Spinal cord (tissue), 9 donors: ENCODE measurements at regions not wholly inside any gene's neighbourhood (a gene's known extent, or its start where the extent isn't known, plus 50 kb on each side); places are given as distances from the start of the nearest gene placed in this dataset.
A peak's percentile ranks its signal among the peaks of the same experiment; 100 is the strongest.

Experiments
- DNase-seq, 6 donors: peaks; one replicate each; pipeline versions ENCODE4 v3.0.0 to v3.0.0-alpha.2; 2013 to 2015; ENCODE audit warnings: low spot score in 6 of 6, low read depth in 4 of 6
- H3K27ac ChIP-seq: one replicate; pipeline ENCODE4 v1.5.1; 2013; ENCODE audit warnings: low read depth, low read length, control low read depth
- H3K27me3 ChIP-seq: one replicate; pipeline ENCODE4 v1.6.1; 2013; ENCODE audit warnings: low read length; ENCODE audit not compliant: control insufficient read depth, insufficient read depth
- H3K36me3 ChIP-seq: one replicate; pipeline ENCODE4 v1.6.1; 2013; ENCODE audit warnings: low read length; ENCODE audit not compliant: control insufficient read depth, insufficient read depth
- H3K4me1 ChIP-seq: one replicate; pipeline ENCODE4 v1.6.1; 2013; ENCODE audit warnings: low read length; ENCODE audit not compliant: control insufficient read depth, insufficient read depth
- H3K4me3 ChIP-seq: one replicate; pipeline ENCODE4 v1.5.1; 2013; ENCODE audit warnings: low read depth, low read length, control low read depth
- H3K9me3 ChIP-seq: one replicate; pipeline ENCODE4 v1.6.1; 2013; ENCODE audit warnings: low read length; ENCODE audit not compliant: control insufficient read depth, insufficient read depth
- WGBS: methylation state at CpG from one replicate; pipeline ENCODE4 v1.1.5; 2013; ENCODE audit warnings: missing lambda C conversion rate; ENCODE audit not compliant: insufficient coverage; 5-methylcytosine and 5-hydroxymethylcytosine counted together
- donor health status: healthy.

DNA sequence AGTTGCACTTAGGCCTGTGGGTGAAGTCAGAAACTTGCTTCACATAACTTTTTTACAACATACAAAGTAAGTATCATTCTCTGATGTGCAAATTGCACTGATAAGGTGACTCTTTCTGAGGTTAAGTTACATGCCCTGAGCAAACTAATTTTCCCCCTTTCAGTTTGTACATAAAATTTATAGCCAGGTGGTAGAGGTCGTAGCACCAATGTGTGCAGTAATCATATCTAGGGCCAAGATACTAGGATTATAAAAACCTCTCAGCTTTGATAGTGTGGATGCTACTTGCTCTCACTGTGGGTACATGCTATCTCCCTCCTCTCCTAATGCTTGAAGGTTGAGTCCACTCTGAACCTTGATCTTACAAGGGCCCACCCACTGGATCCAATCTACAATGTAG is 130.7 kb upstream of the CPNE8 start:
- WGBS, result no CpG with 5 or more reads among the region's 1 CpG
- Histone ChIP-seq H3K9me3 (no peaks in the 10 kb centered on the region), H3K27me3 (no peaks in the 10 kb centered on the region), H3K4me1 (no peaks in the 10 kb centered on the region), H3K4me3 (no peak overlapping the region), H3K27ac (no peak overlapping the region), H3K36me3 (no peaks in the 10 kb centered on the region)
- DNase-seq, result no peak

- no peak for DNase-seq
- WGBS, result no CpG with 5 or more reads among the region's 4 CpGs
- Histone ChIP-seq H3K9me3 (no peaks in the 10 kb centered on the region), H3K36me3 (no peaks in the 10 kb centered on the region), H3K27ac (no peak overlapping the region), H3K4me3 (no peak overlapping the region), H3K27me3 (no peaks in the 10 kb centered on the region), H3K4me1 (no peaks in the 10 kb centered on the region)
Observed at GRCh38 chr12:39033782-39034181, 128.4 kb upstream of the CPNE8 start.

- H3K9me3 ChIP-seq, result no peaks in the 10 kb centered on the region
- H3K27me3 ChIP-seq, result no peaks in the 10 kb centered on the region
- H3K4me3 ChIP-seq, result no peak overlapping the region
- no CpG with 5 or more reads among the region's 2 CpGs for WGBS
- H3K27ac ChIP-seq, result no peak overlapping the region
- no peaks in the 10 kb centered on the region for H3K4me1 ChIP-seq
- DNase-seq, result no peak
- H3K36me3 ChIP-seq, result no peaks in the 10 kb centered on the region
Observed at GRCh38 chr12:39032448-39032847, 127.1 kb upstream of the CPNE8 start.

- Histone ChIP-seq H3K9me3 (no peaks in the 10 kb centered on the region), H3K4me3 (no peak overlapping the region), H3K36me3 (no peaks in the 10 kb centered on the region), H3K27ac (no peak overlapping the region), H3K4me1 (no peaks in the 10 kb centered on the region), H3K27me3 (no peaks in the 10 kb centered on the region)
- DNase-seq, result no peak
Observed at GRCh38 chr12:39032034-39032433, 126.6 kb upstream of the CPNE8 start.

GRCh38 chr12:39028382-39028781 is 123.0 kb upstream of the CPNE8 start:
- WGBS, result 90% methylated on average over 1 of the region's 1 CpG
- no peak overlapping the region for H3K27ac ChIP-seq
- H3K9me3 ChIP-seq, result no peaks in the 10 kb centered on the region
- no peak for DNase-seq
- H3K4me3 ChIP-seq, result no peak overlapping the region
- H3K36me3 ChIP-seq, result no peaks in the 10 kb centered on the region
- H3K4me1 ChIP-seq, result no peaks in the 10 kb centered on the region
- no peaks in the 10 kb centered on the region for H3K27me3 ChIP-seq

- Histone ChIP-seq H3K4me3 (no peak overlapping the region), H3K4me1 (no peaks in the 10 kb centered on the region), H3K36me3 (no peaks in the 10 kb centered on the region), H3K9me3 (no peaks in the 10 kb centered on the region), H3K27me3 (no peaks in the 10 kb centered on the region), H3K27ac (no peak overlapping the region)
- DNase-seq, result no peak
- no CpG with 5 or more reads among the region's 1 CpG for WGBS
Observed at GRCh38 chr12:39012870-39013269, 107.5 kb upstream of the CPNE8 start.

GRCh38 chr12:39011166-39011565 is 105.8 kb upstream of the CPNE8 start:
- H3K36me3 ChIP-seq, result no peaks in the 10 kb centered on the region
- no CpG with 5 or more reads among the region's 2 CpGs for WGBS
- no peaks in the 10 kb centered on the region for H3K9me3 ChIP-seq
- no peaks in the 10 kb centered on the region for H3K4me1 ChIP-seq
- no peak overlapping the region for H3K27ac ChIP-seq
- no peak for DNase-seq
- no peak overlapping the region for H3K4me3 ChIP-seq
- H3K27me3 ChIP-seq, result no peaks in the 10 kb centered on the region

- peak in 2 of 6 donors; percentile 24 to 30 for DNase-seq
- H3K4me3 ChIP-seq, result no peak overlapping the region
- WGBS, result 58% methylated on average over 1 of the region's 1 CpG
- H3K4me1 ChIP-seq, result no peaks in the 10 kb centered on the region
- no peaks in the 10 kb centered on the region for H3K27me3 ChIP-seq
- H3K36me3 ChIP-seq, result no peaks in the 10 kb centered on the region
- H3K9me3 ChIP-seq, result no peaks in the 10 kb centered on the region
- H3K27ac ChIP-seq, result no peak overlapping the region
Observed at GRCh38 chr12:39010406-39010805, 105.0 kb upstream of the CPNE8 start.

DNA sequence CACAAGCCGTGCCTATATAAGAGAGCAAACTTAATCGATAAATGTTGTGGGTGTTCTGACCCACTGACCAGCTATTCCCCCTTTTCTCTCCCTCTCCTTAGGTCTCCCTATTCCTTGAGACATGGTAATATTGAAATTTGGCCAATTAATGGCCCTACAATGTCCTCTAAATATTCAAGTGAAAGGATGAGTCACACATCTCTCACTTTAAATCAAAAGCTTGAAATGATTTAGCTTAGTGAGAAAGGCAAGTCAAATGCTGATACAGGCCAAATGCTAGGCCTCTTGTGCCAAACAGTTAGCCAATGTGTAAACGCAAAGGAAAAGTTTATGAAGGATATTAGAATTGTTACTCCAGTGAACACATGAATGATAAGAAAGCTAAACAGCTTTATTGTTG is 102.2 kb upstream of the CPNE8 start:
- DNase-seq, result no peak
- no peaks in the 10 kb centered on the region for H3K9me3 ChIP-seq
- no peaks in the 10 kb centered on the region for H3K36me3 ChIP-seq
- no peak overlapping the region for H3K27ac ChIP-seq
- H3K4me3 ChIP-seq, result no peak overlapping the region
- WGBS, result 100% methylated on average over 1 of the region's 3 CpGs
- H3K27me3 ChIP-seq, result no peaks in the 10 kb centered on the region
- no peaks in the 10 kb centered on the region for H3K4me1 ChIP-seq

DNA sequence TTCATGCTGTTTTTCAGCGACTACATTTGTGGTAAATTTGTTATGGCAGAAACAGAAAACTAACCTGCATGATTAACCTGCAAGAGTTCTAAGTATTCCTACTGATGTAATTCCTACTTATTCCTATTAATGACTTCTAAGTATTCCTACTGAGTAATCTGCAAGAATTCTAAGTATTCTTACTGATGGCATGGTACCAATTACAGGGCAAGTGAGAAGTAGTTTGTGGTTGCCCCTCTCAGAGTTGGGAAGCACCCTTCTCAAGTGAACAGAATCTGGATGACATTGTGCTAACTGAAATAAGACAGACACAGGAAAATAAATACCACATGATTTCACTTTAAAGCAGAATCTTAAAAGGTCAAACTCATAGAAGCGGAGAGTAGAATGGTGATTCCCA is 100.9 kb upstream of the CPNE8 start:
- DNase-seq, result no peak
- Histone ChIP-seq H3K27me3 (no peaks in the 10 kb centered on the region), H3K36me3 (no peaks in the 10 kb centered on the region), H3K9me3 (no peaks in the 10 kb centered on the region), H3K4me3 (no peak overlapping the region), H3K4me1 (no peaks in the 10 kb centered on the region), H3K27ac (no peak overlapping the region)
- WGBS, result no CpG with 5 or more reads among the region's 2 CpGs

GRCh38 chr12:39005671-39006070 is 100.3 kb upstream of the CPNE8 start:
- H3K27me3 ChIP-seq, result no peaks in the 10 kb centered on the region
- no peak overlapping the region for H3K4me3 ChIP-seq
- DNase-seq, result no peak
- no peaks in the 10 kb centered on the region for H3K4me1 ChIP-seq
- H3K9me3 ChIP-seq, result no peaks in the 10 kb centered on the region
- no peaks in the 10 kb centered on the region for H3K36me3 ChIP-seq
- no peak overlapping the region for H3K27ac ChIP-seq
